Kidney tubule cell (primary cell): ENCODE measurements at regions not wholly inside any gene's neighbourhood (a gene's known extent, or its start where the extent isn't known, plus 50 kb on each side); places are given as distances from the start of the nearest gene placed in this dataset.
"Not testable (repeated sequence)": the region's sequence is repeated elsewhere in the genome, so short reads cannot be mapped to it uniquely, and the experiment has no call there.

ENCODE experiments used
- DNase-seq: peaks from one replicate; pipeline ENCODE4 v3.0.0-alpha.2; 2018; ENCODE audit warnings: low spot score

DNA sequence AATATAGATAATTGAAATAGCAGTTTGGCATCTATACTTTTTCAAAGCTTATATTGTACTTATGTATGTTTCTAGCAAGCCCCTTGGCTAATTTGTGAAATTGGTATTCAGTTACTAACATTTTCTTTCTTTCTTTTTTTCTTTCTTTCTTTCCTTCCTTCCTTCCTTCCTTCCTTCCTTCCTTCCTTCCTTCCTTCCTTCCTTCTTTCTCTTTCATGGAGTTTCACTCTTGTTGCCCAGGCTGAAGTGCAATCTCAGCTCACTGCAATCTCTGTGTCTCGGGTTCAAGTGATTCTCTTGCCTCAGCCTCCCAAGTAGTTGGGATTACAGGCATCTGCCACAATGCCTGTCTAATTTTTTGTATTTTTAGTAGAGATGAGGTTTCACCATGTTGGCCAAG lies 215.4 kb downstream of the NNT start:
- DNase-seq = not testable (repeated sequence)

DNA sequence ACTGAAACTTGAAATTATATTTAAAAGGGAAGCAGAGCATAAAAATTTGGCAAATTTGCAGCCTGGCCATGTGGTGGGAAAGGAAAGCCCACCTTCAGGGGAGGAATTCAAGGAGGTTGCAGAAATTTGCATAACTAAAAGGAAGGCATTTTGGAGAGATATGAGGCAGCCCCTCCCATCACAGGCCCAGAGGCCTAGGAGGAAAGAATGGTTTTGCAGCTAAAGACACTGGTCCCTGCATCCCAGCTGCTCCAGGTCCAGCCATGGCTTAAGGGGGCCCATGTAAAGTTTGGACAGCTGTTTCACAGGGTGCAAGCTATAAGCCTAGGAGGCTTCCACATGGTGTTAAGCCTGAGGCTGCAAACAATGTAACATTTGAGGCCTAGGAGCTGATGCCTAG lies 212.5 kb downstream of the NNT start:
- DNase-seq = no peak

DNA sequence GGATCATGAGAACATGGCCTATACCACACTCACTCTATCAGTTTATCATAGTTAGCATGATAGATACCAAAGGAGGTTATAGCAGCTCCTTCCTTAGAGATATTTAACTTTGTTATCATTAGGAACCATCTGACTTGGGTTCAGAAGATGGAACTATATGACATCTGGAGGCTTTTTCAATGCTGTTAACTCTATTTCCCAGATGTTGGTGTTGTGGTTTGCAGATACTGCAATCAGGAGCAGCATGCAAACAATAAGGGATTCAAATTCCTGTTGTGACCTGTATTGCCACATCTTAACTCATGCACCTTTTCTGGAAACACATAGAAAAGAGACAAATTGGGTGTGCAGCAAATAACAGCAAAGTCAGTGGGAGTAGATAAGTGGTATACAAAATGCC lies 201.7 kb downstream of the NNT start:
- no peak for DNase-seq

DNA sequence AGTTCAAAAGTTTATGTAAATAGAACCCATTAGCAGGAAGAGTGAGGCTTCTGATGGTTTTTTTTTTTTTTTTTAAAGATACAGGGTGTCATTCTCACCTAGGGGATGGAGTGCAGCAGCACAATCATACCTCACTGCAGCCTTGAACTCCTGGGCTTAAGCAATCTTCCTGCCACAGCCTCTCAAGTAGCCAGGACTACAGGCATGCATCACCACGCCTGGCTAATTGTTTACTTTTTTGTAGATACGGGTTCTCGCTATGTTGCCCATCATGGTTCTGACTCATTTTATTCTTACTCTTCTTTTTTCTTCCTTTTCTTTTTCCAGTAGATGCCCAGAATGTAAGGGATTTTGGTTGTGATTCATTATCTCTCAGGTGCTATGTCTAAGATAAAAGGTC lies 201.1 kb downstream of the NNT start:
- DNase-seq = no peak

DNA sequence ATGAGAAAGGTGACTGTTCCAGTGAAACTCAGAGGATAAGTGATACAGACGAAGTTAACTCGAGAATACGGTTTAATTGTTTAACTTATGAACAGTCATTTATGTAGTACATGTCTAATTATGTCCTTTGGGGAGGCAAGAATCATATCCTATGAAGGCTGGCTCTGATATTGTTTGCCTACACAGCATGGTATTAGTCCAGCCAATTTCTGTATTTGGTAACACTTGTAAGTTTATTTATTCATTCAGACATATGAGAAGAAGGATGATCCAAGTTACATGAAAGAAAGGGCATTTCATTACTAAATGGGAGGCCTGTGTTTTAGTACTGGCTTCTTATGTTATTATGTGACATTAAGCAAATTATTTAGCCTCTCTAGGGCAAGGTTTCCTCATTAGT lies 199.7 kb downstream of the NNT start:
- DNase-seq = no peak

DNA sequence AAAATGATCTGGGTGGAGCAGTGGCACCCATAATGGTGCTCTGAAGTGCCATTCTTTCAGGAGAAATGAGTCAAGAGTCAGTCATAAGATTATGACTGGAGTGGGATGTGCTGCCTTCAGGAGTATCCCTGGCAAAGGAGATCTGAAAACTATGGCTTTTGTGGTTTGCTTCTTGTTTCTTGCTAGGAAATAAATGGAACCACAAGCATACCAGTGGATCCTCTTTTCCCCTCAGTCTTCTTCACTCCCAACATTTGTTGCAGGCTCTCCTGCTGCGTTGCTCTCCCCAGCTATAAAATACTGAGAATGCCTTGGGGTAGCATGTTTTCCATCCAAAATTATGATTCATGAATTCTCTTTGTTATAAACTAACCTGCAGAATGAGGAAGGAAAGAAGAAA lies 199.1 kb downstream of the NNT start:
- DNase-seq = peak; percentile 40

DNA sequence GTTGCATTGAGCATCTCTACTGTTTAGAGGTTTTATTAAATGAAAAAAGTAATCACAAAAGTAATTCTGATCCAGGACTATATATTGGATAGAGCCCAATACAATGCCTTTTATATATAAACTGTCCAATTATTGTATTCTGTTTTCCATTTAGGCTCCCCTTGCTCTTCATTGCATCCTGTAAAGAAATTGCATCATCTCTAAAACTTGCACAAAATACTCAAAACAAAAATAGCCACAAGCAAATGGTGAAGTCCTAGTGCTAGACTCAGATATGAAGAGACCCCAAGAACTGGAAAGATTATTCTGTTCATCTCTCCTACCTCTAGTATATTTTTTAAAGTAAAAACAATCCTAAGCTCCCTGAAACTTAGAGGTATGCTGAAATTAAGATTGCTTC lies 195.8 kb downstream of the NNT start:
- no peak for DNase-seq

DNA sequence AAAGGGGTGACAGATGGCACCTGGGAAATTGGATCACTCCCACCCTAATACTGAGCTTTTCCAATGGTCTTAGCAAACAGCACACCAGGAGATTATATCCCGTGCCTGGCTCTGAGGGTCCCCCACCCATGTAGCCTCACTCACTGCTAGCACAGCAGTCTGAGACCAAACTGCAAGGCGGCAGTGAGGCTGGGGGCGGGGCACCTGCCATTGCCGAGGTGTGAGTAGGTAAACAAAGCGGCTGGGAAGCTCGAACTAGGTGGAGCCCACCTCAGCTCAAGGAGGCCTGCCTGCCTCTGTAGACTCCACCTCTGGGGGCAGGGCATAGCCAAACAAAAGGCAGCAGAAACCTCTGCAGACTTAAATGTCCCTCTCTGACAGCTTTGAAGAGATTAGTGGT lies 188.9 kb downstream of the NNT start:
- not testable (repeated sequence) for DNase-seq

DNA sequence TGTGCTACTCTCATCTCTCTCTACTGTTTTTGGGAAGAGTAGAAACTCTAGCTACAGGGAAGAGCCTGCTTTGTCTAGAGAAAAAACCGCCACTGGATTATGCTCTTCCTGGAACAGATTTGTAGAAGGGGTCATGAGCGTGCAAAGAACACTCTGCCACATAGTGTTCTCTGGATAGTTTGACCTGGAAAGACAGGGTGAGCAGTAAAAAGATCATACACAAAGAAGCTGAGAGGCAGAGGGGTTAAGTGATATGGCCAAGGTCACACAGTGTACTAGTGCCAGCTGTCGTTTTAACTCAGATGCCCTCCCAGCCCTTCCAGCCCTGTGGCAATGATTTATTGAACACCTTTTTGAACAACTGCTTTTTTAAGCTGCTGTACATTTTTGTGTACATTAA lies 182.2 kb downstream of the NNT start:
- DNase-seq = no peak

DNA sequence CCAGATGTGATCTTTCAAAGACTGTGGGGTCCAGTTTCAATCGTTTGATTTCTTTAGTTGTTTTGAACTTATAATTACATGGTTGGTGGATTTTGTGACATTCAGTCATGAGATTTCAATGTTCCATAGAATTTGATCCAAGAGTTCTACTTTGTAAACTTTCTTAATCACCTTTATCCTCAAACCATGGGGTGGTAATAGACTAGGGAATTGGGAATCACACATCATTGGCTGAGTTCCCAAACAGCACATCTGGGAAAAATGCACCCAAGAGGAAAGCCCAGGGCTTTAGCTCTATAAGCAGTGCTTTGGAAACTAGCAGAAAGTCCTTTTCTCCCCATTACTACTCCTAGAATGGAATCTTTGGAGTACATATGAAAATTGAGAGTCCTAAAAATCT lies 177.6 kb downstream of the NNT start:
- no peak for DNase-seq

DNA sequence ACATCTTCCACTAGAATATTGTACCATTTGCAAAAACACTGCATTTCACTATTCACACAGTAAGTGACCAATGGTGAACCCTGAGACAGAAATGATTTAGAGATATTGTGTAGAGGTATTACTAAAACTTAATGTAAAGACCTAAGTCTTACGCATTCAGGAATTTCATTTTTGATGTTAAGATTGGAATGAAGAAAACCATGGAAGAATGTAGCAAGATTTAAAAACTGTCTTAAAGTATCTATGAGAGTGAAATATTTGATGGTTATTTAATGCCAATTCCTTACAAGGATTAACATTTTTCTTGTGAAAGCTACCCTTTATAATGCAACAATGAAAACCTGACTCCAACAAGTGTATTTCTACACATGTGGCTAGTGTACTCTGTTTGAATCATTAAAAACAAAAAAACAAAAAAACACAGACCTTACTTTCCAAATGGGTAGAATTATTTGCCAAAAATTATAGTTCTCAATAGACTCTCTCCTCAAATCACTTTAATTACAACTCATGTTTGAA lies 172.0 kb downstream of the NNT start:
- DNase-seq = no peak

DNA sequence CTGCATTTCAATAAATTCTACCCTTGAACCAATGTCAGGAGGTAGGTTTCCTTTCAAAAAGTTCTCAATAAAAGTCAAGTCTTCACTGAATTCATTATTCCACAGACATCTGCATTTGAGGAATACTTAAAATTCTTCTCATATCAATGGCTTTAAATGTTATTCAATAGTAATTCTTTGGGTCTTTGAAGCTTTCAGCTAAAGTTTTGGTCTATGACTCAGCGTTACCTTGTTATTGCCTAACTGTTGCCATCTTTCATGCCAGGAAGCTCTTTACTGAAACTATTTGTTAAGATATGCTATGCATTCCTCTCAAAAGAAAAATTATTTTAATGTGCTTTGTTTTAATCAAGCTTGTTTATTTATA lies 170.5 kb downstream of the NNT start:
- peak; percentile 57 for DNase-seq

DNA sequence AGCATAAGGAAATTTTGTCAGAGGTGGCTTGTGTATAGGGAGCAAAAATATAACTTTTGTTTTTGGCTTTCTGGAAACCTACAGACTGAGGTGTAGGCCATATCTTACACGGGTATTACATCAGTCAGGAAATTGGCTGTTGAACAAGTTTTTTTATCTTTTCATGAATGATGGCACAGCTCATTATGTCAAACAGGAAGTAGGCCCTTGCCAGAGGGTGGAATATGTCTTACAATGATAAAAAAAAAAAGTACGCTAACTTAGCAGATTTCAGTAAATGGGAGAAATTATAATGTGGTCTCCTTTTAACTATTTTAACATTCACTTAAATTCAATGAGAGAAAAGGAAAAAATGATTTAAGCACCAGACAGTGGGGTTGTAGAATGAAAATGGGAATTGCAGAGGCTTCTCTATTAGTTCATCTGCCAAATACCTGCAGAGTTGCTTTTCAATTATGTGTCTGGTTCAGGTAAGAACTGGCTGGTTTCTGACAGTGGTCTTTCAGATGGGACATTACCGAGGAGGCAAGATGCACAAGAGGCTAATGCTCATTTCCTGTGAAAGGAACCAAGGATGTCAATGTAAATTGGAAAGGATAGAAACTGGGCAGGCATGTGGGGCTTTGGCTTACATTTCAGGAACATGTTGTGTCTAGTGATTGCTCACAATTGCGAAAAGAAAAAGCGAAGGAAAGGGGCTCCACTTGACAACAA lies 169.9 kb downstream of the NNT start:
- peak; percentile 35 for DNase-seq

DNA sequence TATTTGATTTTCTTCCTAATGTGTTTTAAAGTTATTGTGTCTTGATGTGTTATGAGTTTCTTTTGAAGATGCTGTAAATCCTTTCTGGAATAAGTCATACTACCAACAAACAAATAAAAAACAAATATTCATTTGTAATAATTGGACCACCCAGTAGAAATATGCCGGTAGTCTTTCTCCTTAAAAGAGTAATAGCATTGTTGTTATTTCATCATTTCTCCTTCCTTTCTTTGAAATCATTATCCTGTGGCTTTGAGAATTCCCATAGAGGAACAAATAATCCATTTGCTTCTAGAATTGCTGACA lies 169.4 kb downstream of the NNT start:
- no peak for DNase-seq

DNA sequence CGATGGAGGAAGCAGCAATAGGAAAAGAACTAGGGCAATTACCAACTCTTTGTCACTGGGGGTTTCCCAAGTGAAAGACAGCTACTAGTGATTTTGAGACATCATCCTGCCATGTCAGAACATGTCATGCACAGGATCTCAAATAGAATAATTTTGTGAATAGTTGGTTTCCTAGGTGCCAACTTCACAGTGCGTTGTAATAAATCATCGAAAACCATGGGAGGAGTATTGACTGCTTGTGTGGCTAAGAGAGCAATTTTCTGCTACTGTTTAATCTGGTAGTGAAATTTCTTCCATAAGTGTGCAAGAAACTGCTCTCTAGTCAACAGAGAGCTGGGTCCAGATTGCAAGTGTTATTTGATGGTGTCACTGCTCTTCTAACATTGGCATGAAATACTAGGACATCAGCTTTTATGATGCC lies 168.6 kb downstream of the NNT start:
- peak; percentile 11 for DNase-seq

DNA sequence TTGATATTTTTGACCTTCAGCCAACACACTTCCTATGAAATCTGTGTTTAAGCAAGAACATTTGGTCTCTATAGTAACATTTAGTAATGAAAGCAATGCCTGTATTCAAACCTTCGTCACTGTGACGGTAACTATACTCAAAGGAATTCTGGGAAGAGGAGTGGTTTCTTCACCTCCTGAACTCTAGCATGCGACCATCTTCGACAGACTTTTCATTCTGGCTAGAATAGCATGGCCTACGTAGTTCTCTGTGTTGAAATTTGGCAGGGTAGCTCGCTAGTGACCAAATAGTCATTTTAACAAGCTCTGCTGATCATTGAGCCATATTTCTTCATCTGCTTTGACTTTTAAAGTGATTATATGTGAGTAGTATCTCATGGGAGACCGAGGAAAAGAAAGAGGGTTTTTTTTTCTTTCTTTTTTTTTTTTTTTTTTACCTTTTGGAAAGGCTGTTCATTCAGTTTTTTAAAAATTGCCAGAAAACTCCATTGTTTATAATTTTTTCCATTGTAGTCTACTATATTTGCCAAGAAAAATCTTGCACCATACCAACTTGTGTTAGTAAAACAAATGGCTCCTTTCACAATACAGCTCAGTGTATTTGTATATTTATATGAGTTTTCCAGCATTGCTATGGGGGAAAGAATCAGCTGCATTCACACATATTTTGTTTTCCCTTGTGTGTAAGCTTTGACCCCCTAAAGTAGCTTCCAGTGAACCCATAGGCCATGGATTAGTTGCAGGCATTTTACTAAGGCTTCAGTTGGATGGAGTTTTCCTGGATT lies 166.8 kb downstream of the NNT start:
- no peak for DNase-seq
